Spinal cord (tissue), 9 donors: ENCODE measurements at regions not wholly inside any gene's neighbourhood (a gene's known extent, or its start where the extent isn't known, plus 50 kb on each side); places are given as distances from the start of the nearest gene placed in this dataset.

Experiments used
- DNase-seq, 6 donors: peaks; one replicate each; pipeline versions ENCODE4 v3.0.0 to v3.0.0-alpha.2; 2013 to 2015; ENCODE audit warnings: low spot score in 6 of 6, low read depth in 4 of 6
- H3K27ac ChIP-seq: one replicate; pipeline ENCODE4 v1.5.1; 2013; ENCODE audit warnings: low read depth, low read length, control low read depth
- H3K27me3 ChIP-seq: one replicate; pipeline ENCODE4 v1.6.1; 2013; ENCODE audit warnings: low read length; ENCODE audit not compliant: control insufficient read depth, insufficient read depth
- H3K36me3 ChIP-seq: one replicate; pipeline ENCODE4 v1.6.1; 2013; ENCODE audit warnings: low read length; ENCODE audit not compliant: control insufficient read depth, insufficient read depth
- H3K4me1 ChIP-seq: one replicate; pipeline ENCODE4 v1.6.1; 2013; ENCODE audit warnings: low read length; ENCODE audit not compliant: control insufficient read depth, insufficient read depth
- H3K4me3 ChIP-seq: one replicate; pipeline ENCODE4 v1.5.1; 2013; ENCODE audit warnings: low read depth, low read length, control low read depth
- H3K9me3 ChIP-seq: one replicate; pipeline ENCODE4 v1.6.1; 2013; ENCODE audit warnings: low read length; ENCODE audit not compliant: control insufficient read depth, insufficient read depth
- WGBS: methylation state at CpG from one replicate; pipeline ENCODE4 v1.1.5; 2013; ENCODE audit warnings: missing lambda C conversion rate; ENCODE audit not compliant: insufficient coverage; 5-methylcytosine and 5-hydroxymethylcytosine counted together
- donor health status: healthy.

DNA sequence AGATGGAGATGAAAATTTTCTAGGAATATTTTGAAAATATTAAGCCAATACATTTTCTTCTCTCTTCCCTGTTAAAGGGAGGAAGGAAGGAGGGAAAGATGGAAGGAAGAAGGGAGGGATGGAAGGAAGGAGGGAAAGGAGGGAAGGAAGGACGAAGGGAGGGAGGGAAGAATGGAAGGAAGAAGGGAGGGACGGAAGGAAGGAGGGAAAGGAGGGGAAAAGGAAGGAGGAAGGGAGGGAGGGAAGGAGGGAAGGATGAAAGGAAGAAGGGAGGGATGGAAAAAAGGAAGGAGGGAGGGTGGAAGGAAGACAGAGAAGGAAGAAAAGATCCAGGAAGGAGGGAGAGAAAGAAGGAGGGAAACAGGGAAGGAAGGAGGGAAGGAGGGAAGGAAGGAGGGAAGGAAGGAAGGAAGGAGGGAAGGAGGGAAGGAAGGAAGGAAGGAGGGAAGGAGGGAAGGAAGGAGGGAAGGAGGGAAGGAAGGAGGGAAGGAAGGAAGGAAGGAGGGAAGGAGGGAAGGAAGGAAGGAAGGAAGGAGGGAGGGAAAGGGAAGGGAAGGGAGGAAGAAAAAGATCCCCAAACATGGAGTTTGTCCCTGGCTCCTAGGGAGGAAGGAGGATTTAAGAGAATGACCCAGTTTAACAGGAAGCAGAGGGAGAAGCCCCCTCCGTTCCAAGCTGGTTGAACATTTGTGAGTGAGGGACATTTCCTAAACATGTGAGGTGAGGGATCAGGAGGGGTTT lies 70.3 kb upstream of the NEURL1B start:
- Histone ChIP-seq H3K36me3 (no peaks in the 10 kb centered on the region), H3K27ac (no peak overlapping the region), H3K27me3 (no peaks in the 10 kb centered on the region), H3K9me3 (no peaks in the 10 kb centered on the region), H3K4me3 (no peak overlapping the region), H3K4me1 (peaks cover 25% of the 10 kb centered on the region)
- no peak for DNase-seq
- WGBS = 79% methylated on average over 2 of the region's 3 CpGs

DNA sequence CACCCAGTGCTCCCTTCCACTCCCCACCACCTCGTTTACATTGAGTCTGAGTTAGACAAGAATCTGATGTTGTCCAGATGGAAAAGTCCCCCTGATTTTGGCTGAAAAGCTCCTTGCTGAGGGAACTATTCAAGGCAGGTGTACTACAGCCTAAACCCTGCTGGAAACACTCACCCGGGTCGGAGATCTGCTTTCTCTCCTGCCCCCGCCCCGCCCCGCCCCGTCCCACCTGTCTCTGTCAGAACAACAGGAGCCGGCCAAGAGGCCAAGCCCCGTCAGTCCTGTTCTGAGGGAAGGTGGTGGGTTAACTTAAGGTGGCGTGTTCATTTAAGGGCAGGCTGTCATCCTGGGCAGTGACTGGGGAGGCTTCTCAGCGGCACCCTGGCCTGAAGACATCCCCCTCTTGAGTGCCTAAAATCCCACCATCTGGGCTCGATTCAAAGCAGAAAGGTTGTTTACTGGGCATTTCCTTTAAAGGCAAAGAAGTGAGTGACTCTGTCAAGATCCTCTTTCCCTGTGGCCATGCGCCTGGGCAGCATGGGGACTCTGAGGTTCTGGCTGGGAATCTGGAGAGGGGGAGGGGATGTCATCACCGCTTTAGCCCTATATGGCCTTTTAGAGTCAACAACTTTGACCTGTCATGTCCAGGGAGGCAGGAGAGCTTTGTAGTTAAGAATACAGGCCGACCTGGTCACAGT lies 71.1 kb upstream of the NEURL1B start:
- H3K9me3 ChIP-seq = no peaks in the 10 kb centered on the region
- peaks cover 20% of the 10 kb centered on the region for H3K4me1 ChIP-seq
- no peaks in the 10 kb centered on the region for H3K27me3 ChIP-seq
- WGBS = 46% methylated on average over 10 of the region's 15 CpGs
- no peak overlapping the region for H3K27ac ChIP-seq
- H3K36me3 ChIP-seq = no peaks in the 10 kb centered on the region
- no peak for DNase-seq
- H3K4me3 ChIP-seq = no peak overlapping the region

DNA sequence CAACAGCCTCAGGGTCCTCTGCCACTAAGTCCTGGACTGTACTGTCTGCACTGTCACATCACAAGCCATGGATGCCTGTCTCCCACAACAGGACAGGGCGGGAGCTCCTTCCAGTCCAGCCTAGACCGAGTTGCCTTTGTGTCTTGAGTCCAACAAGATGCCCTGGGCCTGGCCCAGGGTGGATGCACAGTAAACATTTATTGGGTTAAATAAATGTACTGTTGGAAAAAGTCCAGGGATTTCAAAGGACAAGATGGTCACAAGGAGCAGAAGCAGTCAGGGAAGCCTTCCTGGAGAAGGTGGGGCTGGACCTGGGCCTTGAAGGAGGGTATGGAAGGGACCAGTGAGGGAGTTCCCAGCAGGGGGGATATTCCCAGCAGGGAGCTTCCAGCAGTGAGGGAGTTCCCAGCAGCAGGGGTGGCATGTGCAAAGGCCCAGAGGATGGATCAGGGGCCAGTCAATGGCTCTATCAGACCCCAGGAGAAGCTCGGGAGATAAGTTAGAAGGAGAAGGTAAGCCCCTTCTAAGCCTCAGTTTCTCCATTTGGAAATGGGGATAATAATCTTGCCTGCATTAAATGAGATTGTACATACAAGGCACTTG lies 72.7 kb upstream of the NEURL1B start:
- Histone ChIP-seq H3K4me3 (no peak overlapping the region), H3K27ac (no peak overlapping the region), H3K36me3 (no peaks in the 10 kb centered on the region), H3K9me3 (no peaks in the 10 kb centered on the region), H3K27me3 (no peaks in the 10 kb centered on the region), H3K4me1 (peaks cover 8% of the 10 kb centered on the region)
- DNase-seq = no peak
- 88% methylated on average over 3 of the region's 3 CpGs for WGBS

DNA sequence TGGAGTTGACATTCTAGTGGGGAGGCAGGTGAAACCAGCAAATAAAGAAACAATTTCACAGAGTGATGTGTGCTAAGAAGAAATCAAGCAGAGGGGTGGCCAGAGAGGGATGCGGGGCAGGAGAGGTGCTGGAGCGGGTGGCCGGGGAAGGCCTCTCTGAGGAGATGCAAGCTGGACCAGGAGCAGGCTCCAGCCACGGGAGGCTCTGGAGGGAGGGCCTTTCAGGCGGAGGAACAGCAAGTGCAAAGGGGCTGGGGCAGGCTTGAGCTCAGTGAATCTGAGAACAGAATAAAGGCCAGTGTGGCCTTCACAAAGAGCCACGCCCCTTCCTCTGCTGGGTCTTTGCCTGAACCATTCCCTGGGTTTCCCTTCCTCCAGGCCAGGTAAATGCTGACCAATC lies 73.2 kb upstream of the NEURL1B start:
- DNase-seq = no peak
- Histone ChIP-seq H3K9me3 (no peaks in the 10 kb centered on the region), H3K4me3 (no peak overlapping the region), H3K27me3 (no peaks in the 10 kb centered on the region), H3K4me1 (peaks cover 6% of the 10 kb centered on the region), H3K36me3 (no peaks in the 10 kb centered on the region), H3K27ac (no peak overlapping the region)
- whole genome bisulfite sequencing = 83% methylated on average over 6 of the region's 6 CpGs

DNA sequence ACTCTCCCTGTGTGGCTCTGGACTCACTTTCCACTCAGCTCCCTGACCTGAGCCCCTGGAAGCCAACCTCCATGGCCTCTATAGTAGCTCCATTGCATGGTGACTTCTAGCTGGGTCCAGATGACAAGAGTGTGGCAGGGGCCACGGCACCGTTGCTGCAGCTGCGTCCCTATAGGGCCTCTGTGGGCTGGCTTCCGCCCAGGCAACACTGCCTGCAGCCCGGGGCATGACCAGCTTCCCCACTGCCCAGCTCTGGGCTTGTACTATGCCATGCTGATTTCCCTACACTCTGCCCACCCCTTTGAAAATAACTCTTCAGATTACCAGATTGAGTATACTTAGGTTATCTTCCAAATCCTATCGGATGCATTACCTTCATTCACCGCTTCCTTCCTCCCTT lies 73.8 kb upstream of the NEURL1B start:
- Histone ChIP-seq H3K9me3 (no peaks in the 10 kb centered on the region), H3K27me3 (no peaks in the 10 kb centered on the region), H3K27ac (no peak overlapping the region), H3K36me3 (no peaks in the 10 kb centered on the region), H3K4me3 (no peak overlapping the region), H3K4me1 (peaks cover 3% of the 10 kb centered on the region)
- 87% methylated on average over 5 of the region's 7 CpGs for WGBS
- DNase-seq = no peak

DNA sequence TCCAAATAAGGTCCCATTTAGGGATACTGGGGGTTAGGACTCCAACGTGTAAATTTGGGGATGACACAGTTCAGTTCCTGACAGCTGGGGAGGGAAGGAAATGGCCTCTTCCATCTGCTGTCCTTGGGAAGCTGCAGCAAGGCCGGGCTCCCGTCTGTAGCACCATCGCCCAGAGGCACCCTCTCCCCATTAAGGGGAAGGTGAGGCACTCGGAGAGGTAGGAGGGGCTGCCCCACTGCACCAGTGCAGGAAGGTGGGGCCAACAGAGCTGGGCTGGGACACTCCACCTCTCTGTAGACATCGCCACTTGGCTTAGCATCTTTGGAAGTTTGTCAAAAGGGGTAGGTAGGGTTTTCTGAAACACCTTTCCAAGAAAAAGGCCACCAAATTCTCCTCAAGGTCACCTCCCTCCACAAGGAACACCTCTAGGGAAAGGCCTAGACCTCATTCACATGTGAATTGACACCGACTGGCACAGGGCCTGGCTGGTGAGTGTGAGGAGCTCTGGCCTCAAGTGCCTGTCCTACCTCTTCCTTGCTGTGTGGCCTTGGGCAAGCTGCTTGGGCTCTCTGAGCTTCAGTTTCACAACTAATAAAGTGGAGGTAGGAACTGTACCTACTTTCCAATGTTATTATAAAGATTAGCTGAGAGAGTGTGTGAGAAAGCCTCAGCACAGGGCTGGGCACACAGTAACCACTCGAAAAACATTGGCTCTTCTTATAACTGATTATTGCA lies 75.0 kb upstream of the NEURL1B start:
- no peak overlapping the region for H3K27ac ChIP-seq

DNA sequence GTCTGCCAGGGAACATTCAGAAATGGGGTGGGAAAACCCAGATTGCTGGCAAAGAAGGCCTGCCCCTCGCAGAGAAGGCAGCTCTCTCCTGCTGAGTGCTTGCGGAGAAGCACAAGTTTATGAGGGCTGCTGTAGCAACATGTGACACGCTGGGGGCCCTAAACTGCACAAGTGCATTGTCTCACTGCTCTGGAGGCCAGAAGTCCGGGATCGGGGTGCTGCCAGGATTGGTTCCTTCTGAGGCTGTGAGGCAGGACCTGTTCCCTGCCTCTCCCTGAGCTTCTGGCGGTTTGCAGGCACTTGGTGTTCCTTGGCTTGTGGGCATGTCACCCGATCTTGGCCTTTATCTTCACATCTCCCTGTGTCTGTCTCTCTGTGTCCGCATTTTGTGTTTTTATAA lies 75.6 kb upstream of the NEURL1B start:
- peaks cover 3% of the 10 kb centered on the region for H3K4me1 ChIP-seq
- no peak overlapping the region for H3K4me3 ChIP-seq
- H3K27ac ChIP-seq = no peak overlapping the region
- H3K9me3 ChIP-seq = no peaks in the 10 kb centered on the region
- WGBS = 50% methylated on average over 8 of the region's 8 CpGs
- no peaks in the 10 kb centered on the region for H3K36me3 ChIP-seq
- no peaks in the 10 kb centered on the region for H3K27me3 ChIP-seq
- DNase-seq = no peak

More for the DNA sequence above, 75.0 kb upstream of the NEURL1B start:
- no peak for DNase-seq
- Histone ChIP-seq H3K27me3 (no peaks in the 10 kb centered on the region), H3K36me3 (no peaks in the 10 kb centered on the region), H3K4me3 (no peak overlapping the region), H3K9me3 (no peaks in the 10 kb centered on the region), H3K4me1 (peaks cover 3% of the 10 kb centered on the region)
- 95% methylated on average over 4 of the region's 8 CpGs for WGBS

DNA sequence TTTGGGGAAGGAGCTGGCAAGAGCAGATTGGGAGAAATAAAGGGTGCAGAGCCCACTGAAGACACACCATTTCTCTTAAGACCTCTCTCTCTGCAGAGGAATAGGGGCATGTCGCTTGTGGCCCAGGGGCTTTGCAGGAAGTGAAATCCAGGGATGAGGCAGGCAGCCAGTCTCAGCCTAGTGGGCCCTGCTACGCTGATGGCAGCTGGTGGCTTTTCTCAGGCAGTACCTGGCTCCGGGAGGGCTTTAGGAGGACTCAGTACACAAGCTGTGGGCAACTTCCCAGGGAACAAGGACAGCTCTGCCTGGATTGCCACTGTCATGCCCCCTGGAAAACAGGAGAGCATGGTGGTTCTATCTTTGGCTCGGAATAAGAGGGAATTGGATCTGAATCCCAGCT lies 76.2 kb upstream of the NEURL1B start:
- DNase-seq = no peak
- Histone ChIP-seq H3K9me3 (no peaks in the 10 kb centered on the region), H3K27ac (no peak overlapping the region), H3K4me3 (no peak overlapping the region), H3K27me3 (no peaks in the 10 kb centered on the region), H3K36me3 (no peaks in the 10 kb centered on the region), H3K4me1 (peaks cover 3% of the 10 kb centered on the region)
- 84% methylated on average over 3 of the region's 4 CpGs for WGBS

DNA sequence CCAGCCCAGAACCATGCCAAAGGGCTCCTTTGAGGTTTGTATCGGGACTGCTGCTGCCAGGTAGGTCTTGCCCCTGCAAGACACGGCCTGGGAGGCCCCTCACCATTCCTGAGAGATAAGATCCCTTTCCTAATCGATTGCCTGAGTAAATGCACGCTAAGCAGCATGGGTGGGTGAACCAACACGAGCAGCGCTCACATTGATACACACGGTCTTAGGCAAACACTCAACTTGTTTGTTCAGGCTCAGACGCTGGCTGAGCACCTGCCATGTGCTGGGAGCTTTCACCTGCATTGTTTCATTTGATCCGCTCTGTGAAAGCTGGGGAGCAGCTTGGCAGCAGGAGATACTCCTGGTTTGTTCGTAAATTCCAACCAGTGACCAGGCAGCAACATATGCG lies 76.9 kb upstream of the NEURL1B start:
- DNase-seq = no peak

More for the DNA sequence above, 76.9 kb upstream of the NEURL1B start:
- Histone ChIP-seq H3K4me3 (no peak overlapping the region), H3K27me3 (no peaks in the 10 kb centered on the region), H3K36me3 (no peaks in the 10 kb centered on the region), H3K9me3 (no peaks in the 10 kb centered on the region), H3K4me1 (peaks cover 3% of the 10 kb centered on the region), H3K27ac (no peak overlapping the region)
- 63% methylated on average over 11 of the region's 11 CpGs for WGBS
